ENCODE measurements at regions not wholly inside any gene's neighbourhood (a gene's known extent, or its start where the extent isn't known, plus 50 kb on each side); places are given as distances from the start of the nearest gene placed in this dataset.

GRCh38 chr2:65917986-65918385 is 485.6 kb upstream of the SPRED2 start:
- intact Hi-C loops (cut with micrococcal nuclease): no loop called here
- POLR2A ChIA-PET (ENCODE audit: unreplicated experiment): no interaction called here
- H2AK5ac ChIP-seq (ENCODE audit: low read depth, low read length): no peak overlapping the region
- H3K23ac ChIP-seq (ENCODE audit: low read depth, low read length): no peak overlapping the region
- H3K4me2 ChIP-seq (ENCODE audit: low read depth, low read length): no peak overlapping the region
- H2AFZ ChIP-seq (replicated peaks; ENCODE audit: low read length, poor library complexity): no peak overlapping the region
- ATAC-seq (ENCODE audit: low read depth) (no peak), DNase-seq (no peak)
- H3K4ac ChIP-seq (ENCODE audit: low read depth, low read length): no peak overlapping the region
- H4K20me1 ChIP-seq (ENCODE audit: insufficient read depth, low read length): no peaks in the 10 kb centered on the region
- H3K56ac ChIP-seq (ENCODE audit: extremely low read depth, insufficient read depth, low read length): no peak overlapping the region
- H2BK120ac ChIP-seq (ENCODE audit: low read depth, low read length): no peak overlapping the region
- no peak overlapping the region for H2AK9ac ChIP-seq (replicated peaks; ENCODE audit: low read depth, low read length, poor library complexity)
- H3K14ac ChIP-seq (replicated peaks; ENCODE audit: low read depth, low read length): no peak overlapping the region
- H3K18ac ChIP-seq (ENCODE audit: low read depth, low read length): no peak overlapping the region
- CTCF ChIA-PET: interaction anchor here (0.5 to 0.6 kb wide), 2 partner anchors 22 to 73 kb away, joined by 3 to 6 read pairs; no protein-coding TSS in a partner anchor
- H2BK5ac ChIP-seq (ENCODE audit: low read depth, low read length, poor library complexity, severe bottlenecking): no peak overlapping the region
- H3K9ac ChIP-seq (ENCODE audit: low read depth, low read length): no peak overlapping the region
- no peaks in the 10 kb centered on the region for H3K79me1 ChIP-seq (ENCODE audit: low read depth in 1 of 2, low read length in 2 of 2)
- H3K9me3 ChIP-seq (ENCODE audit: control insufficient read depth, insufficient read depth, low read length): no peaks in the 10 kb centered on the region
- H4K8ac ChIP-seq (ENCODE audit: low read depth in 2 of 2, low read length in 2 of 2): no peak overlapping the region
- H3K9me1 ChIP-seq (ENCODE audit: insufficient read depth, low read length): no peaks in the 10 kb centered on the region
- TF ChIP-seq RFX5 (IDR thresholded peaks at IDR 0.05; ENCODE audit: low read depth, low read length): no peak
- TF ChIP-seq SMC3 (IDR thresholded peaks at IDR 0.05; ENCODE audit: low read depth, low read length): no peak
- no peak for TF ChIP-seq RAD21 (IDR thresholded peaks at IDR 0.05; ENCODE audit: low read length)
- TF ChIP-seq MAZ (IDR thresholded peaks at IDR 0.05; ENCODE audit: borderline replicate concordance, low read depth, low read length): no peak
- no peak for TF ChIP-seq NFE2L2 (IDR thresholded peaks at IDR 0.05; ENCODE audit: low read depth, low read length)
- TF ChIP-seq FOS (IDR thresholded peaks at IDR 0.05; ENCODE audit: low read depth, low read length): no peak
- TF ChIP-seq RCOR1 (IDR thresholded peaks at IDR 0.05; ENCODE audit: insufficient replicate concordance, low read length): no peak
- TF ChIP-seq USF2 (IDR thresholded peaks at IDR 0.05; ENCODE audit: low read depth, low read length): no peak
- no peak overlapping the region for H2BK15ac ChIP-seq (ENCODE audit: low read depth, low read length)
- dilution Hi-C loops (cut with HindIII; ENCODE audit: low sequenced_read_pairs, unreplicated experiment): no loop called here
- no peaks in the 10 kb centered on the region for H3K36me3 ChIP-seq (ENCODE audit: control insufficient read depth, insufficient read depth, low read length)
- no peak overlapping the region for H4K5ac ChIP-seq (ENCODE audit: low read depth, low read length)
- no TSS peak for BruUV-seq (replicated peaks)
- no peak overlapping the region for H3K27ac ChIP-seq (ENCODE audit: insufficient read depth, low read length)
- H4K91ac ChIP-seq (ENCODE audit: insufficient read depth, low read depth, low read length): no peak overlapping the region
- H3K4me1 ChIP-seq (ENCODE audit: control insufficient read depth, insufficient read depth, low read length): no peaks in the 10 kb centered on the region
- in situ Hi-C loops (cut with MboI; ENCODE audit: low sequenced_read_pairs): no loop called here
- H3K4me3 ChIP-seq (ENCODE audit: insufficient read depth, low read depth, low read length): no peak overlapping the region
- peaks cover 6% of the 10 kb centered on the region for H3K27me3 ChIP-seq (ENCODE audit: control insufficient read depth, insufficient read depth, low read length)
- H2BK20ac ChIP-seq (ENCODE audit: low read depth, low read length): no peak overlapping the region
- WGBS, 2 experiments (ENCODE audit: extremely low coverage in 2 of 2, insufficient read length in 1 of 2): no CpG with 5 or more reads among the region's 2 CpGs

Data from IMR-90 (cell line).